ENCODE measurements at regions not wholly inside any gene's neighbourhood (a gene's known extent, or its start where the extent isn't known, plus 50 kb on each side); places are given as distances from the start of the nearest gene placed in this dataset.

GRCh38 chr7:17719998-17720397, 220.3 kb downstream of the SNX13 start:
- TF ChIP-seq CTCF (IDR thresholded peaks at IDR 0.05), result no peak
- no peak for TF ChIP-seq POLR2A (IDR thresholded peaks at IDR 0.05)
